Mesenchymal stem cell (in vitro differentiated cells and primary cell): ENCODE measurements at regions not wholly inside any gene's neighbourhood (a gene's known extent, or its start where the extent isn't known, plus 50 kb on each side); places are given as distances from the start of the nearest gene placed in this dataset.

Experiments used
- DNase-seq: peaks from one replicate; pipeline ENCODE4 v3.0.0-alpha.2; 2013
- H2AFZ ChIP-seq: one replicate; pipeline ENCODE4 v1.6.1; 2013; ENCODE audit warnings: low read depth, mild to moderate bottlenecking, control low read depth, inconsistent platforms, low read length, moderate library complexity
- H2AK5ac ChIP-seq: 2 replicates; pipeline ENCODE4 v1.6.1; 2013; ENCODE audit warnings: low read length, moderate library complexity, mild to moderate bottlenecking, inconsistent platforms; ENCODE audit not compliant: severe bottlenecking
- H2BK120ac ChIP-seq: one replicate; pipeline ENCODE4 v1.6.1; 2013; ENCODE audit warnings: low read depth, mild to moderate bottlenecking, inconsistent platforms, low read length, moderate library complexity
- H2BK12ac ChIP-seq, 2 experiments: one replicate each; pipeline ENCODE4 v1.6.1; 2013; ENCODE audit warnings: inconsistent platforms in 2 of 2, low read length in 2 of 2, mild to moderate bottlenecking in 2 of 2, moderate library complexity in 2 of 2, control low read depth in 1 of 2
- H2BK15ac ChIP-seq: one replicate; pipeline ENCODE4 v1.6.1; 2013; ENCODE audit warnings: mild to moderate bottlenecking, low read depth, inconsistent platforms; ENCODE audit not compliant: poor library complexity, severe bottlenecking
- H2BK5ac ChIP-seq: 2 replicates; pipeline ENCODE4 v1.6.1; 2013; ENCODE audit warnings: low read depth, mild to moderate bottlenecking, low read length, control low read depth, inconsistent platforms; ENCODE audit not compliant: poor library complexity, severe bottlenecking
- H3K14ac ChIP-seq, 2 experiments: one replicate each; pipeline ENCODE4 v1.6.1; 2013; ENCODE audit warnings: inconsistent platforms in 2 of 2, low read length in 2 of 2, control low read depth in 1 of 2, mild to moderate bottlenecking in 1 of 2, moderate library complexity in 1 of 2
- H3K18ac ChIP-seq, 2 experiments: one replicate each; pipeline ENCODE4 v1.6.1; 2013; ENCODE audit warnings: inconsistent platforms in 2 of 2, low read length in 2 of 2, control low read depth in 1 of 2, low read depth in 1 of 2, mild to moderate bottlenecking in 1 of 2
- H3K23ac ChIP-seq, 2 experiments: one replicate each; pipeline ENCODE4 v1.6.1; 2013; ENCODE audit warnings: inconsistent platforms in 2 of 2, low read length in 2 of 2, mild to moderate bottlenecking in 2 of 2, moderate library complexity in 2 of 2, control low read depth in 1 of 2
- H3K27ac ChIP-seq: 2 replicates; pipeline ENCODE4 v1.5.1; 2013; ENCODE audit warnings: mild to moderate bottlenecking, moderate library complexity, low read length, control low read depth, inconsistent platforms; ENCODE audit not compliant: poor library complexity, severe bottlenecking
- H3K27me3 ChIP-seq, 2 experiments: 2 replicates each; pipeline versions ENCODE4 v1.6.1 to v1.7.0; 2013; ENCODE audit warnings: low read length in 2 of 2, mild to moderate bottlenecking in 2 of 2, moderate library complexity in 2 of 2, control low read depth in 1 of 2, inconsistent platforms in 1 of 2; ENCODE audit not compliant: control insufficient read depth in 1 of 2, insufficient read depth in 1 of 2
- H3K36me3 ChIP-seq, 2 experiments: 2 replicates each; pipeline versions ENCODE4 v1.6.1 to v1.7.0; 2013; ENCODE audit warnings: low read length in 2 of 2, control low read depth in 1 of 2, inconsistent platforms in 1 of 2, low read depth in 1 of 2, mild to moderate bottlenecking in 1 of 2; ENCODE audit not compliant: insufficient read depth in 2 of 2, control insufficient read depth in 1 of 2
- H3K4ac ChIP-seq, 2 experiments: one replicate each; pipeline ENCODE4 v1.6.1; 2013; ENCODE audit warnings: inconsistent platforms in 2 of 2, low read length in 2 of 2, mild to moderate bottlenecking in 2 of 2, moderate library complexity in 2 of 2, control low read depth in 1 of 2, low read depth in 1 of 2
- H3K4me1 ChIP-seq: 2 replicates; pipeline ENCODE4 v1.6.1; 2013; ENCODE audit warnings: low read depth, low read length, control low read depth; ENCODE audit not compliant: control insufficient read depth, insufficient read depth
- H3K4me2 ChIP-seq: 2 replicates; pipeline ENCODE4 v1.6.1; 2013; ENCODE audit warnings: low read length, mild to moderate bottlenecking, inconsistent platforms; ENCODE audit not compliant: poor library complexity, severe bottlenecking
- H3K4me3 ChIP-seq, 2 experiments: 2 replicates each; pipeline versions ENCODE4 v1.5.1 to v1.7.0; 2013; ENCODE audit warnings: low read length in 2 of 2, mild to moderate bottlenecking in 2 of 2, control low read depth in 1 of 2, low read depth in 1 of 2; ENCODE audit not compliant: insufficient read depth in 1 of 2
- H3K79me1 ChIP-seq: replicated peaks from 2 replicates; pipeline ENCODE4 v1.6.1; 2013; ENCODE audit warnings: mild to moderate bottlenecking, control low read depth, low read length, inconsistent platforms; ENCODE audit not compliant: poor library complexity, severe bottlenecking
- H3K9ac ChIP-seq: 2 replicates; pipeline ENCODE4 v1.7.0; 2013; ENCODE audit warnings: mild to moderate bottlenecking, low read length, moderate library complexity
- H3K9me3 ChIP-seq: 2 replicates; pipeline ENCODE4 v1.7.0; 2013; ENCODE audit warnings: mild to moderate bottlenecking, low read length; ENCODE audit not compliant: control insufficient read depth
- H4K8ac ChIP-seq: one replicate; pipeline ENCODE4 v1.6.1; 2013; ENCODE audit warnings: inconsistent platforms, mild to moderate bottlenecking, low read length, moderate library complexity
- H4K91ac ChIP-seq: one replicate; pipeline ENCODE4 v1.6.1; 2013; ENCODE audit warnings: mild to moderate bottlenecking, low read length, inconsistent platforms
- WGBS: methylation state at CpG from one replicate; pipeline ENCODE4 v1.1.7; 2013; ENCODE audit warnings: mixed read lengths; 5-methylcytosine and 5-hydroxymethylcytosine counted together

DNA sequence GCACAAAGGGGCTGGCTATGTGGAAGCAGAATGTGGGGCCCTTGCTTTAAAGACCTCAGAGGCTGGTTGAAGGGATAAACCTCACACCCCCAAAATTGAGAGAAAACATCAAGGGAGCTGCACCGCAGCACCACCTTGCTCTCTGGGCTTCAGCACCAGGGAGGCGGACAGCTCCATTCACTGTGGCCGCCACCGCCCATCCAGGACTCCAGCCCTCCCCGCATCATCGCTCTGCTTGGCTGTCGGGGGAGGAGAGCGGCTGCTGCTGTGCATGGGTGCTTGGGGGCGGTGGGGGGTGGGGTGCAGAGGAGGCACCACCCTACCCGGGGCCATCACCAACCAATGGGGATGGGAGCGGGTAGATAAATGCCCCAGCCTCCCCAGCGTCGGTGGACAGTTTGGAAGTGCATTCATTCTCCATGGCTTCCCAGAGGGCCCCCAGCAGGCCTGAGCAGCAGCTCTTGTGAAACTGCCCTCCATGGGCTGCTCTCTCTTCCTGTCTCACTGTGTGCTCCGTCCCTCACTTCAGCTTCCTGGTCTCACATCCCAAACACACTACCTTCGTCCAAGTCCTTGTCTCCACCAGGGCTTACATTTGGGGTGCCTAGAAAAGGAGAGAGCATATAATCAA lies 75.7 kb upstream of the BHLHE23 start:
- peaks cover 34 to 44% of the 10 kb centered on the region in 2 experiments for H3K27me3 ChIP-seq
- no peak overlapping the region for H4K91ac ChIP-seq
- no peak overlapping the region for H3K4me3 ChIP-seq
- H3K4me1 ChIP-seq: no peaks in the 10 kb centered on the region
- H3K36me3 ChIP-seq: no peaks in the 10 kb centered on the region
- no peak overlapping the region for H2AFZ ChIP-seq
- no peak overlapping the region for H2BK5ac ChIP-seq
- no peak overlapping the region for H2BK15ac ChIP-seq
- H3K18ac ChIP-seq: no peak overlapping the region
- no peak overlapping the region for H3K27ac ChIP-seq
- no peak overlapping the region for H3K14ac ChIP-seq
- H2BK120ac ChIP-seq: no peak overlapping the region
- H2BK12ac ChIP-seq: no peak overlapping the region
- peaks cover 22% of the 10 kb centered on the region for H3K9me3 ChIP-seq
- no peaks in the 10 kb centered on the region for H3K79me1 ChIP-seq
- no peak overlapping the region for H3K4ac ChIP-seq
- H4K8ac ChIP-seq: no peak overlapping the region
- 41% methylated on average over 14 of the region's 15 CpGs for WGBS
- DNase-seq: no peak
- no peak overlapping the region for H3K9ac ChIP-seq
- no peak overlapping the region for H2AK5ac ChIP-seq
- H3K4me2 ChIP-seq: no peak overlapping the region
- no peak overlapping the region for H3K23ac ChIP-seq

GRCh38 chr20:63081831-63082230 lies 75.1 kb upstream of the BHLHE23 start:
- DNase-seq: no peak
- H2AFZ ChIP-seq: no peak overlapping the region
- H3K79me1 ChIP-seq: no peaks in the 10 kb centered on the region
- H4K91ac ChIP-seq: no peak overlapping the region
- H4K8ac ChIP-seq: no peak overlapping the region
- no peak overlapping the region for H2BK12ac ChIP-seq
- H3K9ac ChIP-seq: no peak overlapping the region
- no peak overlapping the region for H3K27ac ChIP-seq
- H3K4me3 ChIP-seq: no peak overlapping the region
- 56% methylated on average over 10 of the region's 10 CpGs for WGBS
- no peak overlapping the region for H2BK5ac ChIP-seq
- peaks cover 24% of the 10 kb centered on the region for H3K9me3 ChIP-seq
- H3K23ac ChIP-seq: no peak overlapping the region
- no peak overlapping the region for H2AK5ac ChIP-seq
- no peaks in the 10 kb centered on the region for H3K36me3 ChIP-seq
- H3K14ac ChIP-seq: no peak overlapping the region
- H3K4me2 ChIP-seq: no peak overlapping the region
- H2BK15ac ChIP-seq: no peak overlapping the region
- peaks cover 34 to 40% of the 10 kb centered on the region in 2 experiments for H3K27me3 ChIP-seq
- no peak overlapping the region for H3K18ac ChIP-seq
- no peak overlapping the region for H3K4ac ChIP-seq
- H2BK120ac ChIP-seq: no peak overlapping the region
- H3K4me1 ChIP-seq: no peaks in the 10 kb centered on the region

DNA sequence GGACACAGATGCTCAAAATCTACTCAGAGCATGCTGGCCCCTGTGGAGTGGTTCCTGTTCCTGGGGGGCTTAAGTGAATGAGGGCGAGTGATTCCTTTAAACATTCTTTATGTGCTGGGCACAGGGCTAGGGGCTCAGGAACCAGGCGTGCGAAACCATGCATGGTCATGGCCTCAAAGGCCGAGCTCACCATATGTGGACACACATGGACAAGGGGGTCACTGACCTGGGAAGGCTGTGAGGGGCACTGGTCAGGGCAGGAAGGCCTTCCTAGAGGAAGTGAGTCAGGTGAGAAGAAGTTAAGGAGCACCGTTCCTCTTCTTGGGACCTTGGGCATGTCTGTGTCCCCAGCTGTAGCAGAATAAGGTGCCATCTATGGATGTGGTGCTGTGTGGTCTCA lies 74.6 kb upstream of the BHLHE23 start:
- H3K79me1 ChIP-seq: no peaks in the 10 kb centered on the region
- H3K4me1 ChIP-seq: no peaks in the 10 kb centered on the region
- H3K4ac ChIP-seq: no peak overlapping the region
- no peak overlapping the region for H4K91ac ChIP-seq
- H4K8ac ChIP-seq: no peak overlapping the region
- no peak overlapping the region for H3K4me3 ChIP-seq
- peaks cover 28% of the 10 kb centered on the region for H3K9me3 ChIP-seq
- H2BK5ac ChIP-seq: no peak overlapping the region
- no peak overlapping the region for H2AK5ac ChIP-seq
- no peak overlapping the region for H3K27ac ChIP-seq
- no peak for DNase-seq
- no peak overlapping the region for H2BK12ac ChIP-seq
- H3K27me3 ChIP-seq: peaks cover 34 to 36% of the 10 kb centered on the region in 2 experiments
- no peak overlapping the region for H3K18ac ChIP-seq
- no peak overlapping the region for H3K9ac ChIP-seq
- H2BK120ac ChIP-seq: no peak overlapping the region
- no peak overlapping the region for H3K23ac ChIP-seq
- no peak overlapping the region for H2AFZ ChIP-seq
- no peak overlapping the region for H3K4me2 ChIP-seq
- WGBS: 54% methylated on average over 5 of the region's 5 CpGs
- no peak overlapping the region for H3K14ac ChIP-seq
- no peak overlapping the region for H2BK15ac ChIP-seq
- H3K36me3 ChIP-seq: no peaks in the 10 kb centered on the region

- WGBS: 75% methylated on average over 4 of the region's 4 CpGs
- H2AFZ ChIP-seq: no peak overlapping the region
- H3K18ac ChIP-seq: no peak overlapping the region
- no peak overlapping the region for H2AK5ac ChIP-seq
- no peaks in the 10 kb centered on the region for H3K79me1 ChIP-seq
- peaks cover 29% of the 10 kb centered on the region for H3K9me3 ChIP-seq
- H3K4me3 ChIP-seq: no peak overlapping the region
- H2BK12ac ChIP-seq: no peak overlapping the region
- H3K27me3 ChIP-seq: peaks cover 34% of the 10 kb centered on the region in 2 experiments
- H3K23ac ChIP-seq: no peak overlapping the region
- H3K4me1 ChIP-seq: no peaks in the 10 kb centered on the region
- H2BK120ac ChIP-seq: no peak overlapping the region
- no peak overlapping the region for H4K91ac ChIP-seq
- DNase-seq: no peak
- H3K27ac ChIP-seq: no peak overlapping the region
- no peaks in the 10 kb centered on the region for H3K36me3 ChIP-seq
- H2BK5ac ChIP-seq: no peak overlapping the region
- no peak overlapping the region for H3K14ac ChIP-seq
- H2BK15ac ChIP-seq: no peak overlapping the region
- no peak overlapping the region for H3K9ac ChIP-seq
- H3K4me2 ChIP-seq: no peak overlapping the region
- no peak overlapping the region for H3K4ac ChIP-seq
- no peak overlapping the region for H4K8ac ChIP-seq
Observed at GRCh38 chr20:63080811-63081210, 74.0 kb upstream of the BHLHE23 start.
